NB4 (cell line): ENCODE measurements at regions not wholly inside any gene's neighbourhood (a gene's known extent, or its start where the extent isn't known, plus 50 kb on each side); places are given as distances from the start of the nearest gene placed in this dataset.

Experiments used
- POLR2A ChIP-seq: IDR thresholded peaks from 2 replicates; pipeline ENCODE4 v1.6.1; 2011; ENCODE audit warnings: mild to moderate bottlenecking; ENCODE audit not compliant: insufficient read length; ENCODE audit errors: extremely low read depth
- TF ChIP-seq, protein P1 (sequence below): IDR thresholded peaks from one replicate; pipeline ENCODE4 v1.5.1; 2012; ENCODE audit warnings: low read depth, low read length

DNA sequence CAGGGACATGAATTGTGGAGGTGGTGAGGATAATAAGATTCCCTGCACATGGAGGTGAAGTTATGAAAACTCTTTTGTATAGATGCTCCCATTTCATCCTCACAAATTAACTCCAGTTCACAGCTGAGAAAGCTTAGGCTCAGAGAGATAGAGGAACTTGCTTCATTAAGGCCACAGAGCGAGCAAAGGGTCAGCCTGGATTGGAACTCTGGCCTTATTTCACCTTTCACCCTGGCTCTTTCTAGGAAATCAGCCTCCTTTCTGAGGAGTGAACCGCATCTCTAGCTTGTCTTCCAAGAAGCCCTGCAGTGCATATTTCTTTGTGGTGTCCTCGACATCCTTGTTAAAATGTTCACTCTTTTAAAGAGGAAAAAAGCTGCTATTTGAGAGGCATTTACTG, 58.0 kb upstream of the SLC25A26 start:
- TF ChIP-seq, protein P1, sequence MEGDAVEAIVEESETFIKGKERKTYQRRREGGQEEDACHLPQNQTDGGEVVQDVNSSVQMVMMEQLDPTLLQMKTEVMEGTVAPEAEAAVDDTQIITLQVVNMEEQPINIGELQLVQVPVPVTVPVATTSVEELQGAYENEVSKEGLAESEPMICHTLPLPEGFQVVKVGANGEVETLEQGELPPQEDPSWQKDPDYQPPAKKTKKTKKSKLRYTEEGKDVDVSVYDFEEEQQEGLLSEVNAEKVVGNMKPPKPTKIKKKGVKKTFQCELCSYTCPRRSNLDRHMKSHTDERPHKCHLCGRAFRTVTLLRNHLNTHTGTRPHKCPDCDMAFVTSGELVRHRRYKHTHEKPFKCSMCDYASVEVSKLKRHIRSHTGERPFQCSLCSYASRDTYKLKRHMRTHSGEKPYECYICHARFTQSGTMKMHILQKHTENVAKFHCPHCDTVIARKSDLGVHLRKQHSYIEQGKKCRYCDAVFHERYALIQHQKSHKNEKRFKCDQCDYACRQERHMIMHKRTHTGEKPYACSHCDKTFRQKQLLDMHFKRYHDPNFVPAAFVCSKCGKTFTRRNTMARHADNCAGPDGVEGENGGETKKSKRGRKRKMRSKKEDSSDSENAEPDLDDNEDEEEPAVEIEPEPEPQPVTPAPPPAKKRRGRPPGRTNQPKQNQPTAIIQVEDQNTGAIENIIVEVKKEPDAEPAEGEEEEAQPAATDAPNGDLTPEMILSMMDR = no peak
- TF ChIP-seq POLR2A = no peak
